Loucy (cell line): ENCODE measurements at regions not wholly inside any gene's neighbourhood (a gene's known extent, or its start where the extent isn't known, plus 50 kb on each side); places are given as distances from the start of the nearest gene placed in this dataset.

ENCODE experiments used
- H2AFZ ChIP-seq: fragments of 200-600 bp; sonication (generic); 2 replicates; pipeline ENCODE4 v1.6.0; 2016; ENCODE audit warnings: antibody characterized with exemption, mild to moderate bottlenecking, low read length, moderate library complexity
- H3F3A ChIP-seq: fragments of 200-600 bp; 2 replicates; pipeline ENCODE4 v1.6.0; 2016; ENCODE audit warnings: antibody characterized with exemption, low read depth, mild to moderate bottlenecking
- H3K27me3 ChIP-seq: fragments of 200-600 bp; sonication (generic); 2 replicates; pipeline ENCODE4 v1.6.1; 2014; ENCODE audit warnings: low read length, mild to moderate bottlenecking; ENCODE audit not compliant: insufficient read depth, poor library complexity, severe bottlenecking
- H3K36me3 ChIP-seq: fragments of 200-600 bp; sonication (generic); 2 replicates; pipeline ENCODE4 v1.6.1; 2016; ENCODE audit warnings: low read length; ENCODE audit not compliant: insufficient read depth
- H3K4me1 ChIP-seq: fragments of 200-600 bp; sonication (generic); 2 replicates; pipeline ENCODE4 v1.5.1; 2014; ENCODE audit warnings: low read length, mild to moderate bottlenecking; ENCODE audit not compliant: insufficient read depth, poor library complexity, severe bottlenecking
- H3K4me2 ChIP-seq: fragments of 200-600 bp; sonication (generic); 2 replicates; pipeline ENCODE4 v1.6.0; 2014; ENCODE audit warnings: antibody characterized with exemption, low read length, low read depth, mild to moderate bottlenecking; ENCODE audit not compliant: poor library complexity, severe bottlenecking
- H3K4me3 ChIP-seq: fragments of 200-600 bp; sonication (generic); 2 replicates; pipeline ENCODE4 v1.5.1; 2014; ENCODE audit warnings: low read length, mild to moderate bottlenecking, mixed read lengths; ENCODE audit not compliant: poor library complexity, severe bottlenecking
- H3K79me2 ChIP-seq: fragments of 200-600 bp; sonication (generic); 2 replicates; pipeline ENCODE4 v1.6.1; 2014; ENCODE audit warnings: low read length; ENCODE audit not compliant: insufficient read depth
- H3K9ac ChIP-seq: fragments of 200-600 bp; sonication (generic); 2 replicates; pipeline ENCODE4 v1.6.0; 2014; ENCODE audit warnings: mild to moderate bottlenecking, low read depth, low read length, moderate library complexity; ENCODE audit not compliant: poor library complexity, severe bottlenecking
- H3K9me2 ChIP-seq: fragments of 200-600 bp; sonication (generic); replicated peaks from 2 replicates; pipeline ENCODE4 v1.6.1; 2016; ENCODE audit warnings: low read depth, low read length, mixed read lengths
- H3K9me3 ChIP-seq: fragments of 200-600 bp; sonication (generic); 2 replicates; pipeline ENCODE4 v1.6.1; 2014; ENCODE audit warnings: mild to moderate bottlenecking, antibody characterized with exemption, low read length, low read depth; ENCODE audit not compliant: insufficient read depth
- H4K20me1 ChIP-seq: fragments of 200-600 bp; sonication (generic); 2 replicates; pipeline ENCODE4 v1.6.0; 2014; ENCODE audit warnings: antibody characterized with exemption, low read length, mild to moderate bottlenecking; ENCODE audit not compliant: insufficient read depth, poor library complexity, severe bottlenecking
- EZH2phosphoT487 ChIP-seq: fragments of 200-600 bp; IDR thresholded peaks from 2 replicates; pipeline ENCODE4 v1.6.1; 2018; ENCODE audit warnings: antibody characterized with exemption, mild to moderate bottlenecking, moderate library complexity, borderline replicate concordance
- TF ChIP-seq, protein P1 (sequence below): fragments of 200-600 bp; sonication (generic); conservative IDR thresholded peaks from 2 replicates; pipeline ENCODE4 v1.5.1; 2014; ENCODE audit warnings: mild to moderate bottlenecking, antibody characterized with exemption, low read length

DNA sequence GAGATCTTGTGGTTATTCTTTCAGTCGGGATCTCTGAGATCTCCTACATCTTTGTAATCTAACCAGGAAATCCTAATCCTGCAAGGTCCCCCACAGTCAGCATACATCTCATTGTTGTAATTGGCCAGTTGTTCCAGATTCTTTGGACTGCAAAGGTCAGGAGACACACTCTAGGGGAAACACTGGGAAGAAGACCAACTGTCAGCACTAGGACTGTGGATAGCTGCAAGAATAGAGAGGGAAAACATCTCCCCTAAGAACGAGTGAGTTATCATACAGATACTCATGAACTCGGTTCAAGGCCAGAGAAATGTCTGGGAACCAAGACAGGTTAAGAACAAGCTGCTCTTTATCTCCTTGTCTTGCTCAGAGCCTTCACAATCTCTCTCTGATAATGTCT, 217.9 kb upstream of the TMPO start:
- H3K79me2 ChIP-seq = no peaks in the 10 kb centered on the region
- H3K4me2 ChIP-seq = no peak overlapping the region
- H3K9me2 ChIP-seq = no peaks in the 10 kb centered on the region
- no peak overlapping the region for H3K9ac ChIP-seq
- no peaks in the 10 kb centered on the region for H3F3A ChIP-seq
- no peak overlapping the region for H2AFZ ChIP-seq
- H3K4me1 ChIP-seq = no peaks in the 10 kb centered on the region
- no peaks in the 10 kb centered on the region for H3K9me3 ChIP-seq
- H3K27me3 ChIP-seq = no peaks in the 10 kb centered on the region
- TF ChIP-seq, protein P1, sequence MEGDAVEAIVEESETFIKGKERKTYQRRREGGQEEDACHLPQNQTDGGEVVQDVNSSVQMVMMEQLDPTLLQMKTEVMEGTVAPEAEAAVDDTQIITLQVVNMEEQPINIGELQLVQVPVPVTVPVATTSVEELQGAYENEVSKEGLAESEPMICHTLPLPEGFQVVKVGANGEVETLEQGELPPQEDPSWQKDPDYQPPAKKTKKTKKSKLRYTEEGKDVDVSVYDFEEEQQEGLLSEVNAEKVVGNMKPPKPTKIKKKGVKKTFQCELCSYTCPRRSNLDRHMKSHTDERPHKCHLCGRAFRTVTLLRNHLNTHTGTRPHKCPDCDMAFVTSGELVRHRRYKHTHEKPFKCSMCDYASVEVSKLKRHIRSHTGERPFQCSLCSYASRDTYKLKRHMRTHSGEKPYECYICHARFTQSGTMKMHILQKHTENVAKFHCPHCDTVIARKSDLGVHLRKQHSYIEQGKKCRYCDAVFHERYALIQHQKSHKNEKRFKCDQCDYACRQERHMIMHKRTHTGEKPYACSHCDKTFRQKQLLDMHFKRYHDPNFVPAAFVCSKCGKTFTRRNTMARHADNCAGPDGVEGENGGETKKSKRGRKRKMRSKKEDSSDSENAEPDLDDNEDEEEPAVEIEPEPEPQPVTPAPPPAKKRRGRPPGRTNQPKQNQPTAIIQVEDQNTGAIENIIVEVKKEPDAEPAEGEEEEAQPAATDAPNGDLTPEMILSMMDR = no peak
- no peak for TF ChIP-seq EZH2phosphoT487
- no peak overlapping the region for H3K4me3 ChIP-seq
- no peaks in the 10 kb centered on the region for H3K36me3 ChIP-seq
- H4K20me1 ChIP-seq = no peaks in the 10 kb centered on the region

DNA sequence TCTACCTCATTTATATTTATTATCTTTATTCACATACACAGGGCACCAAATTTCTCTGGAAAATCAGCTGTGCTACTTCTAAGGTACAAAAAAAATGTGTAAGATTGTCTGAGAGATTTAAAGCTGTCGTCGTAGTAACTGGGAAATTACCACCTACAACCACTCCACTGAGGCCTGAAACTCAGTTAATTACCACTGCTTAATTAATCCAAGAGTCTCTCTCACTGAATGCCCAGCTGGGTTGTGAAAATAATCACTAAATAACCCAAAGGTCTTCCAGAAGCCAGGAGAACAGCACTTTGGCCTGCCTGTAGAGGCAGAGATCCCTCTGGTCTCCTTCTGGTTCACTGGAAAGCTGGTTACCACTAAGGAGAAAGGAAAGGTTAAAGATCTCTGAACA, 207.2 kb upstream of the TMPO start:
- no peak for TF ChIP-seq EZH2phosphoT487
- TF ChIP-seq, protein P1 = no peak
- H2AFZ ChIP-seq = no peak overlapping the region

DNA sequence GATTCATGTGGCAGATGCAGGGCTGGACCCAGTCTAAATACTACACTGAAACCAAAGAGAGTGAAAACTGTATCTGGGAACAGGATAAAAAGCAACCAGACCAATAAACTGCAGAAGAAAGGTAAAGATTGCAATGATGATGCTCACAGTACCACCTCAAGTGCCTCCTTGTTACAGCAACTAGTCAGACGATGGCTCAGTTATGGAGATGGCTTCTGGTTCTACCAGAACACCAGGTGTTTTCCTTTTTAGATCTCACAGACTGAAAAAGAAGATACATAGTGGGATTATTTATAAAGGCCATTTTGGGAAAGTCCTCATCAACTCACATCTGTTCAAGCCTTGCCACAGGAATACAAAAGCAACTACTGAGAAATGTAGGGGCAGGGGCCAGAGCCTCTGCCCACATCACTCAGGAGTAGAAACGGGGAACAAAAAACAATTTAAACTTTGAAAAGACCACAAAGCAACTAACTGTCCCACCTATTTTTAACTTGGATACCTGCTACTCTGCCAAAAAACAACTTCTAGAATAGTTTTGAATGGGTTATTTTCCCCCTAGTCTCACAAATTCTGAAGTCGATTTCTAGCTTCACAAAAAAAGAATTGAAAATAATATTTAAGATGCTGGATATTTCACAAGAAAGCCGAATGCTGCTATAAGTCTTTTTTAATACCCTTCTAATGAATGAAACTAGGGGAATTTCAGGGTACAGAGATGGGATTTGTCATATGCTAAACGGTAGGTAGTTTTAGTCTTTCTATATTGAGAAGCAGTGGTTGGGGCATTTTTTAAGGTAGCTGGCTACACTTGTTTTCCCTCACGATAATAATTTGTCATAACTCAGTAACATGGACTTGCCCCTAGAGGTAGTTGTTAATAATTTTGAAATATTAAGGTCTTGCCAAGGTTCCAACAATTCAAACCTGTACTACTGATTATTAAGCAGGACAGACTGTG, 197.2 kb upstream of the TMPO start:
- Histone ChIP-seq H3K4me2 (no peak overlapping the region), H3K9me3 (no peaks in the 10 kb centered on the region), H2AFZ (no peak overlapping the region), H3K36me3 (no peaks in the 10 kb centered on the region), H3K9me2 (no peaks in the 10 kb centered on the region), H3F3A (no peaks in the 10 kb centered on the region), H4K20me1 (no peaks in the 10 kb centered on the region), H3K4me3 (no peak overlapping the region), H3K27me3 (no peaks in the 10 kb centered on the region), H3K9ac (no peak overlapping the region), H3K4me1 (no peaks in the 10 kb centered on the region), H3K79me2 (no peaks in the 10 kb centered on the region)
- TF ChIP-seq, protein P1 = no peak
- TF ChIP-seq EZH2phosphoT487 = no peak

More for the DNA sequence above, 207.2 kb upstream of the TMPO start:
- no peaks in the 10 kb centered on the region for H3K27me3 ChIP-seq
- no peak overlapping the region for H3K4me3 ChIP-seq
- no peaks in the 10 kb centered on the region for H3K9me3 ChIP-seq
- H4K20me1 ChIP-seq = no peaks in the 10 kb centered on the region
- H3K4me1 ChIP-seq = no peaks in the 10 kb centered on the region
- no peaks in the 10 kb centered on the region for H3K36me3 ChIP-seq
- H3K79me2 ChIP-seq = no peaks in the 10 kb centered on the region
- H3F3A ChIP-seq = no peaks in the 10 kb centered on the region
- no peaks in the 10 kb centered on the region for H3K9me2 ChIP-seq
- H3K9ac ChIP-seq = no peak overlapping the region
- H3K4me2 ChIP-seq = no peak overlapping the region
